SK-N-SH treated with all-trans-retinoic acid at 6 μM for 48 hours (cell line): ENCODE measurements at regions not wholly inside any gene's neighbourhood (a gene's known extent, or its start where the extent isn't known, plus 50 kb on each side); places are given as distances from the start of the nearest gene placed in this dataset.

Experiments
- ATAC-seq: fragments of 200-7000 bp; cut with Tn5 transposase; 3 replicates; pipeline ENCODE4 v1.9.1; 2020; ENCODE audit warnings: mild to moderate bottlenecking, moderate library complexity
- ARNTL ChIP-seq: fragments of 450-650 bp; formaldehyde crosslinking; IDR thresholded peaks from 2 replicates; pipeline ENCODE4 v1.5.0; 2020; ENCODE audit warnings: low read depth, mild to moderate bottlenecking, moderate library complexity, borderline replicate concordance
- BACH2 ChIP-seq: fragments of 250-450 bp; sonication (Bioruptor Pico); IDR thresholded peaks from 2 replicates; pipeline ENCODE4 v1.9.0; 2021; ENCODE audit warnings: mild to moderate bottlenecking, borderline replicate concordance
- CSDC2 ChIP-seq: fragments of 250-450 bp; sonication (Bioruptor Pico); IDR thresholded peaks from 2 replicates; pipeline ENCODE4 v1.5.0; 2020; ENCODE audit warnings: mild to moderate bottlenecking, moderate library complexity
- ESRRG ChIP-seq: fragments of 250-450 bp; sonication (Bioruptor Pico); IDR thresholded peaks from 2 replicates; pipeline ENCODE4 v1.6.1; 2021; ENCODE audit warnings: mild to moderate bottlenecking
- GLIS3 ChIP-seq: fragments of 250-450 bp; sonication (Bioruptor Pico); IDR thresholded peaks from 2 replicates; pipeline ENCODE4 v1.5.0; 2020; ENCODE audit warnings: mild to moderate bottlenecking, moderate library complexity
- ISL1 ChIP-seq: fragments of 250-450 bp; sonication (Bioruptor Pico); IDR thresholded peaks from 2 replicates; pipeline ENCODE4 v2.1.2; 2022; ENCODE audit warnings: mild to moderate bottlenecking, moderate library complexity
- OSR1 ChIP-seq: fragments of 250-450 bp; sonication (Bioruptor Pico); IDR thresholded peaks from 2 replicates; pipeline ENCODE4 v1.8.0; 2022; ENCODE audit warnings: moderate library complexity, mild to moderate bottlenecking, inconsistent platforms
- PPARA ChIP-seq: fragments of 250-450 bp; sonication (Bioruptor Pico); IDR thresholded peaks from 2 replicates; pipeline ENCODE4 v1.5.0; 2020; ENCODE audit warnings: mild to moderate bottlenecking, borderline replicate concordance
- RARB ChIP-seq: fragments of 250-450 bp; sonication (Bioruptor Pico); IDR thresholded peaks from 2 replicates; pipeline ENCODE4 v1.8.0; 2021; ENCODE audit warnings: mild to moderate bottlenecking, moderate library complexity
- SNAI2 ChIP-seq: fragments of 250-450 bp; sonication (Bioruptor Pico); IDR thresholded peaks from 2 replicates; pipeline ENCODE4 v1.5.0; 2020; ENCODE audit warnings: mild to moderate bottlenecking, moderate library complexity
- TCF4 ChIP-seq: fragments of 250-450 bp; sonication (Bioruptor Pico); IDR thresholded peaks from 2 replicates; pipeline ENCODE4 v1.8.0; 2021; ENCODE audit warnings: mild to moderate bottlenecking, moderate library complexity, borderline replicate concordance
- TOX ChIP-seq: fragments of 250-450 bp; sonication (Bioruptor Pico); IDR thresholded peaks from 2 replicates; pipeline ENCODE4 v1.8.0; 2021; ENCODE audit warnings: mild to moderate bottlenecking, moderate library complexity, borderline replicate concordance
- ZC3H10 ChIP-seq: fragments of 250-450 bp; sonication (Bioruptor Pico); IDR thresholded peaks from 2 replicates; pipeline ENCODE4 v1.5.1; 2021; ENCODE audit warnings: mild to moderate bottlenecking, moderate library complexity
- ZFP3 ChIP-seq: fragments of 250-450 bp; sonication (Bioruptor Pico); IDR thresholded peaks from 2 replicates; pipeline ENCODE4 v1.5.0; 2020; ENCODE audit warnings: mild to moderate bottlenecking, moderate library complexity
- ZFP30 ChIP-seq: fragments of 450-650 bp; formaldehyde crosslinking; IDR thresholded peaks from 2 replicates; pipeline ENCODE4 v1.5.0; 2022; ENCODE audit warnings: mild to moderate bottlenecking, moderate library complexity
- ZNF565 ChIP-seq: fragments of 450-650 bp; formaldehyde crosslinking; conservative IDR thresholded peaks from 2 replicates; pipeline ENCODE4 v1.5.0; 2020; ENCODE audit warnings: low read depth, mild to moderate bottlenecking, moderate library complexity
- ZNF70 ChIP-seq: fragments of 450-650 bp; formaldehyde crosslinking; IDR thresholded peaks from 2 replicates; pipeline ENCODE4 v1.5.0; 2020; ENCODE audit warnings: mild to moderate bottlenecking, moderate library complexity
- ZNF8 ChIP-seq: fragments of 450-650 bp; formaldehyde crosslinking; IDR thresholded peaks from 2 replicates; pipeline ENCODE4 v1.5.0; 2020; ENCODE audit warnings: mild to moderate bottlenecking, moderate library complexity
- TF ChIP-seq, protein P1 (sequence below): fragments of 250-450 bp; sonication (Bioruptor Pico); IDR thresholded peaks from 2 replicates; pipeline ENCODE4 v1.8.0; 2020; ENCODE audit warnings: mild to moderate bottlenecking, moderate library complexity, borderline replicate concordance
- TF ChIP-seq, protein P2 (sequence below): fragments of 250-450 bp; sonication (Bioruptor Pico); IDR thresholded peaks from 2 replicates; pipeline ENCODE4 v1.8.0; 2021; ENCODE audit warnings: low read depth, mild to moderate bottlenecking, moderate library complexity, borderline replicate concordance
- TF ChIP-seq, protein P3 (sequence below): fragments of 250-450 bp; sonication (Bioruptor Pico); IDR thresholded peaks from 2 replicates; pipeline ENCODE4 v1.5.1; 2021; ENCODE audit warnings: mild to moderate bottlenecking, moderate library complexity
- TF ChIP-seq, protein P4 (sequence below): fragments of 250-450 bp; sonication (Bioruptor Pico); IDR thresholded peaks from 2 replicates; pipeline ENCODE4 v1.5.0; 2020; ENCODE audit warnings: mild to moderate bottlenecking, moderate library complexity
- TF ChIP-seq, protein P5 (sequence below): fragments of 250-450 bp; sonication (Bioruptor Pico); IDR thresholded peaks from 2 replicates; pipeline ENCODE4 v1.5.1; 2020; ENCODE audit warnings: low read depth, mild to moderate bottlenecking, moderate library complexity

DNA sequence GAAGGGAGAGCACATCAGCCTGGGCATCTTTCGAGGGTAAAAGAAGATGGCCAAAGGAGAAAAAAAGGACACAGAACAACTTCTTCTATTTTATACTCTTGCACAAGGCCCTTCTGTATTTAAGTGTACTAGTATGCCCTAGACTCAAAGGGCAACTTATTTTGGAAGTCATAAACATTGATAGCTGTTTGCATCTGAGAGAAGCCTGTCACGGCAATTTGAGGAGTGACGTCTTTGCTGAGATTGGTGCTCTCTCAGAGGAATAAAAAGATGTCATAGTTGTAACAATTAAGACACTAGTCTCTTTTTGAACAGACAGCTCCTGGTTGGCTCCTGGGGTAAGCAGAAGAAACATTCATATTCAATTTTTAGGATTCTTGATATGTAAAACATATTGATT lies 260.4 kb upstream of the TTC14 start:
- TF ChIP-seq CSDC2 (no peak), ZNF70 (no peak), TCF4 (CRISPR knock-in tag) (no peak), OSR1 (CRISPR knock-in tag) (no peak), ESRRG (CRISPR knock-in tag) (no peak), PPARA (CRISPR knock-in tag) (no peak), ZFP3 (CRISPR knock-in tag) (no peak), ZNF8 (no peak), GLIS3 (no peak), ISL1 (CRISPR knock-in tag) (no peak), ZNF565 (CRISPR knock-in tag) (no peak), BACH2 (CRISPR knock-in tag) (no peak), SNAI2 (CRISPR knock-in tag) (no peak), ZFP30 (CRISPR knock-in tag) (no peak), ZC3H10 (CRISPR knock-in tag) (no peak), ARNTL (no peak)
- TF ChIP-seq, protein P1, sequence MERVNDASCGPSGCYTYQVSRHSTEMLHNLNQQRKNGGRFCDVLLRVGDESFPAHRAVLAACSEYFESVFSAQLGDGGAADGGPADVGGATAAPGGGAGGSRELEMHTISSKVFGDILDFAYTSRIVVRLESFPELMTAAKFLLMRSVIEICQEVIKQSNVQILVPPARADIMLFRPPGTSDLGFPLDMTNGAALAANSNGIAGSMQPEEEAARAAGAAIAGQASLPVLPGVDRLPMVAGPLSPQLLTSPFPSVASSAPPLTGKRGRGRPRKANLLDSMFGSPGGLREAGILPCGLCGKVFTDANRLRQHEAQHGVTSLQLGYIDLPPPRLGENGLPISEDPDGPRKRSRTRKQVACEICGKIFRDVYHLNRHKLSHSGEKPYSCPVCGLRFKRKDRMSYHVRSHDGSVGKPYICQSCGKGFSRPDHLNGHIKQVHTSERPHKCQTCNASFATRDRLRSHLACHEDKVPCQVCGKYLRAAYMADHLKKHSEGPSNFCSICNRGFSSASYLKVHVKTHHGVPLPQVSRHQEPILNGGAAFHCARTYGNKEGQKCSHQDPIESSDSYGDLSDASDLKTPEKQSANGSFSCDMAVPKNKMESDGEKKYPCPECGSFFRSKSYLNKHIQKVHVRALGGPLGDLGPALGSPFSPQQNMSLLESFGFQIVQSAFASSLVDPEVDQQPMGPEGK (CRISPR knock-in tag), result no peak
- TF ChIP-seq, protein P2, sequence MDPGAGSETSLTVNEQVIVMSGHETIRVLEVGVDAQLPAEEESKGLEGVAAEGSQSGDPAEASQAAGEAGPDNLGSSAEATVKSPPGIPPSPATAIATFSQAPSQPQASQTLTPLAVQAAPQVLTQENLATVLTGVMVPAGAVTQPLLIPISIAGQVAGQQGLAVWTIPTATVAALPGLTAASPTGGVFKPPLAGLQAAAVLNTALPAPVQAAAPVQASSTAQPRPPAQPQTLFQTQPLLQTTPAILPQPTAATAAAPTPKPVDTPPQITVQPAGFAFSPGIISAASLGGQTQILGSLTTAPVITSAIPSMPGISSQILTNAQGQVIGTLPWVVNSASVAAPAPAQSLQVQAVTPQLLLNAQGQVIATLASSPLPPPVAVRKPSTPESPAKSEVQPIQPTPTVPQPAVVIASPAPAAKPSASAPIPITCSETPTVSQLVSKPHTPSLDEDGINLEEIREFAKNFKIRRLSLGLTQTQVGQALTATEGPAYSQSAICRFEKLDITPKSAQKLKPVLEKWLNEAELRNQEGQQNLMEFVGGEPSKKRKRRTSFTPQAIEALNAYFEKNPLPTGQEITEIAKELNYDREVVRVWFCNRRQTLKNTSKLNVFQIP (CRISPR knock-in tag), result no peak
- TF ChIP-seq, protein P3, sequence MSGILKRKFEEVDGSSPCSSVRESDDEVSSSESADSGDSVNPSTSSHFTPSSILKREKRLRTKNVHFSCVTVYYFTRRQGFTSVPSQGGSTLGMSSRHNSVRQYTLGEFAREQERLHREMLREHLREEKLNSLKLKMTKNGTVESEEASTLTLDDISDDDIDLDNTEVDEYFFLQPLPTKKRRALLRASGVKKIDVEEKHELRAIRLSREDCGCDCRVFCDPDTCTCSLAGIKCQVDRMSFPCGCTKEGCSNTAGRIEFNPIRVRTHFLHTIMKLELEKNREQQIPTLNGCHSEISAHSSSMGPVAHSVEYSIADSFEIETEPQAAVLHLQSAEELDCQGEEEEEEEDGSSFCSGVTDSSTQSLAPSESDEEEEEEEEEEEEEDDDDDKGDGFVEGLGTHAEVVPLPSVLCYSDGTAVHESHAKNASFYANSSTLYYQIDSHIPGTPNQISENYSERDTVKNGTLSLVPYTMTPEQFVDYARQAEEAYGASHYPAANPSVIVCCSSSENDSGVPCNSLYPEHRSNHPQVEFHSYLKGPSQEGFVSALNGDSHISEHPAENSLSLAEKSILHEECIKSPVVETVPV (CRISPR knock-in tag), result no peak
- TF ChIP-seq, protein P4, sequence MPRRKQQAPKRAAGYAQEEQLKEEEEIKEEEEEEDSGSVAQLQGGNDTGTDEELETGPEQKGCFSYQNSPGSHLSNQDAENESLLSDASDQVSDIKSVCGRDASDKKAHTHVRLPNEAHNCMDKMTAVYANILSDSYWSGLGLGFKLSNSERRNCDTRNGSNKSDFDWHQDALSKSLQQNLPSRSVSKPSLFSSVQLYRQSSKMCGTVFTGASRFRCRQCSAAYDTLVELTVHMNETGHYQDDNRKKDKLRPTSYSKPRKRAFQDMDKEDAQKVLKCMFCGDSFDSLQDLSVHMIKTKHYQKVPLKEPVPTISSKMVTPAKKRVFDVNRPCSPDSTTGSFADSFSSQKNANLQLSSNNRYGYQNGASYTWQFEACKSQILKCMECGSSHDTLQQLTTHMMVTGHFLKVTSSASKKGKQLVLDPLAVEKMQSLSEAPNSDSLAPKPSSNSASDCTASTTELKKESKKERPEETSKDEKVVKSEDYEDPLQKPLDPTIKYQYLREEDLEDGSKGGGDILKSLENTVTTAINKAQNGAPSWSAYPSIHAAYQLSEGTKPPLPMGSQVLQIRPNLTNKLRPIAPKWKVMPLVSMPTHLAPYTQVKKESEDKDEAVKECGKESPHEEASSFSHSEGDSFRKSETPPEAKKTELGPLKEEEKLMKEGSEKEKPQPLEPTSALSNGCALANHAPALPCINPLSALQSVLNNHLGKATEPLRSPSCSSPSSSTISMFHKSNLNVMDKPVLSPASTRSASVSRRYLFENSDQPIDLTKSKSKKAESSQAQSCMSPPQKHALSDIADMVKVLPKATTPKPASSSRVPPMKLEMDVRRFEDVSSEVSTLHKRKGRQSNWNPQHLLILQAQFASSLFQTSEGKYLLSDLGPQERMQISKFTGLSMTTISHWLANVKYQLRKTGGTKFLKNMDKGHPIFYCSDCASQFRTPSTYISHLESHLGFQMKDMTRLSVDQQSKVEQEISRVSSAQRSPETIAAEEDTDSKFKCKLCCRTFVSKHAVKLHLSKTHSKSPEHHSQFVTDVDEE (CRISPR knock-in tag), result no peak
- TF ChIP-seq, all 23 proteins: peak for 0
- no peak for ATAC-seq

DNA sequence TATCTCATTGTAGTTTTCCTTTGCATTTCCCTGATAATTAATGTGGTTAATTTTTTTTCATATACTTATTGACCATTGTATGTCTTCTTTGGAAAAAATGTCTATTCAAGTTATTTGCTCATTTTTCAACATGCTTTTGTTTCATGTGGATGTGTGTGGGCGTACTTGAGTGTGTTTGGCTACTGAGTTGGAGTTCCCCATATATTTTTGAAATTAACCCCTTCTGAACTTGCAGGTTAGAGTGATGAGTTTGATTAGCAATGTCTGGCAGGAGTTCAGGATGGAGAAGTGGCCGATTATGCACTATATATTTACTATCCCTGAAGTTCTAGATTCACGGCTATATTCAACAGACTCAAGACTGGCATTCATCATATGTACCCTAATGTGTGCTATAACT lies 250.4 kb upstream of the TTC14 start:
- no peak for ATAC-seq

More for the DNA sequence above, 250.4 kb upstream of the TTC14 start:
- TF ChIP-seq ZNF70, result no peak
- TF ChIP-seq GLIS3, result no peak
- TF ChIP-seq ZC3H10 (CRISPR knock-in tag), result no peak
- TF ChIP-seq RARB, result no peak
- TF ChIP-seq TOX (CRISPR knock-in tag), result no peak
- TF ChIP-seq ZNF8, result no peak
- TF ChIP-seq, protein P4 (CRISPR knock-in tag), result no peak
- no peak for TF ChIP-seq OSR1 (CRISPR knock-in tag)
- no peak for TF ChIP-seq ZFP30 (CRISPR knock-in tag)
- TF ChIP-seq TCF4 (CRISPR knock-in tag), result no peak
- TF ChIP-seq ESRRG (CRISPR knock-in tag), result no peak
- no peak for TF ChIP-seq ZNF565 (CRISPR knock-in tag)
- TF ChIP-seq ARNTL, result no peak
- TF ChIP-seq PPARA (CRISPR knock-in tag), result no peak
- TF ChIP-seq, protein P5, sequence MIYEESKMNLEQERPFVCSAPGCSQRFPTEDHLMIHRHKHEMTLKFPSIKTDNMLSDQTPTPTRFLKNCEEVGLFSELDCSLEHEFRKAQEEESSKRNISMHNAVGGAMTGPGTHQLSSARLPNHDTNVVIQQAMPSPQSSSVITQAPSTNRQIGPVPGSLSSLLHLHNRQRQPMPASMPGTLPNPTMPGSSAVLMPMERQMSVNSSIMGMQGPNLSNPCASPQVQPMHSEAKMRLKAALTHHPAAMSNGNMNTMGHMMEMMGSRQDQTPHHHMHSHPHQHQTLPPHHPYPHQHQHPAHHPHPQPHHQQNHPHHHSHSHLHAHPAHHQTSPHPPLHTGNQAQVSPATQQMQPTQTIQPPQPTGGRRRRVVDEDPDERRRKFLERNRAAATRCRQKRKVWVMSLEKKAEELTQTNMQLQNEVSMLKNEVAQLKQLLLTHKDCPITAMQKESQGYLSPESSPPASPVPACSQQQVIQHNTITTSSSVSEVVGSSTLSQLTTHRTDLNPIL (CRISPR knock-in tag), result no peak
- TF ChIP-seq BACH2 (CRISPR knock-in tag), result no peak
- TF ChIP-seq SNAI2 (CRISPR knock-in tag), result no peak
- no peak for TF ChIP-seq ZFP3 (CRISPR knock-in tag)
- TF ChIP-seq, protein P3 (CRISPR knock-in tag), result no peak
